Fibroblast of pulmonary artery (primary cell): ENCODE measurements at regions not wholly inside any gene's neighbourhood (a gene's known extent, or its start where the extent isn't known, plus 50 kb on each side); places are given as distances from the start of the nearest gene placed in this dataset.

Experiments used
- DNase-seq: peaks from one replicate; pipeline ENCODE4 v3.0.0-alpha.2; 2010; ENCODE audit warnings: low read depth
- H3K4me3 ChIP-seq: replicated peaks from 2 replicates; pipeline ENCODE4 v1.5.1; 2011; ENCODE audit warnings: low read depth, mild to moderate bottlenecking, control low read depth, low read length, moderate library complexity
- CTCF ChIP-seq: IDR thresholded peaks from 2 replicates; pipeline ENCODE4 v1.5.1; 2011; ENCODE audit warnings: mild to moderate bottlenecking, control low read depth, low read length, inconsistent platforms; ENCODE audit errors: missing control alignments

- TF ChIP-seq CTCF: no peak
- DNase-seq: no peak
- no peak overlapping the region for H3K4me3 ChIP-seq
These were observed 344.4 kb upstream of the NUDT12 start for GRCh38 chr5:103907001-103907400.

- no peak for TF ChIP-seq CTCF
- no peak for DNase-seq
- no peak overlapping the region for H3K4me3 ChIP-seq
These were observed 342.1 kb upstream of the NUDT12 start for GRCh38 chr5:103904651-103905050.

GRCh38 chr5:103902893-103903292, 340.3 kb upstream of the NUDT12 start:
- H3K4me3 ChIP-seq: no peak overlapping the region
- no peak for DNase-seq
- TF ChIP-seq CTCF: no peak

- TF ChIP-seq CTCF: no peak
- no peak overlapping the region for H3K4me3 ChIP-seq
- DNase-seq: no peak
These were observed 339.3 kb upstream of the NUDT12 start for GRCh38 chr5:103901885-103902284.

- no peak for TF ChIP-seq CTCF
- no peak for DNase-seq
- no peak overlapping the region for H3K4me3 ChIP-seq
These were observed 334.0 kb upstream of the NUDT12 start for GRCh38 chr5:103896593-103896992.

- TF ChIP-seq CTCF: no peak
- H3K4me3 ChIP-seq: no peak overlapping the region
- no peak for DNase-seq
These were observed 333.1 kb upstream of the NUDT12 start for GRCh38 chr5:103895738-103896137.

- TF ChIP-seq CTCF: no peak
- no peak for DNase-seq
- H3K4me3 ChIP-seq: no peak overlapping the region
These were observed 332.3 kb upstream of the NUDT12 start for GRCh38 chr5:103894882-103895281.
